Amniotic stem cell (primary cell): ENCODE measurements at regions not wholly inside any gene's neighbourhood (a gene's known extent, or its start where the extent isn't known, plus 50 kb on each side); places are given as distances from the start of the nearest gene placed in this dataset.

Experiments
- DNase-seq: peaks from one replicate; lab custom pipeline; 2025; lab: John Stamatoyannopoulos, UW

DNA sequence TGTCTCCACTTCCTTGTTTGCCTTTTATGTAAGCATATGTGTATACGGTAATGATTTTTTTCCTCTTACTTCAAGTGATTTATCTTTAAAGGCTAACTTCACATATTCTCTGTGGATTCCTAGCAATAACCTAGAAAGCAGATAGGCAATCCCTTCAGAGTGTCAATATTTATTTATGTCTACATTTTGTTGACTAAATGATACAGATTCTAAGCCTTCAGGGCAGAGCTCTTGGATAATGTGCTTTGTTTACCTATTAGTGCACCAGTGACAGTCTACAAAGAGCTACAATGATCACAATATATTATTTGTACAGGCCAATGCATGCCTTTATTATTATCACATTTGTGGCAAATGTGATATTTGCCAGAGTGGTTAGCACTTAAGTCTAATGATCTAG is 406.2 kb downstream of the EFNB2 start:
- no peak for DNase-seq

- DNase-seq: no peak
These were observed 413.2 kb downstream of the EFNB2 start for GRCh38 chr13:106122234-106122633.

- no peak for DNase-seq
These were observed 414.2 kb downstream of the EFNB2 start for GRCh38 chr13:106121173-106121754.

DNA sequence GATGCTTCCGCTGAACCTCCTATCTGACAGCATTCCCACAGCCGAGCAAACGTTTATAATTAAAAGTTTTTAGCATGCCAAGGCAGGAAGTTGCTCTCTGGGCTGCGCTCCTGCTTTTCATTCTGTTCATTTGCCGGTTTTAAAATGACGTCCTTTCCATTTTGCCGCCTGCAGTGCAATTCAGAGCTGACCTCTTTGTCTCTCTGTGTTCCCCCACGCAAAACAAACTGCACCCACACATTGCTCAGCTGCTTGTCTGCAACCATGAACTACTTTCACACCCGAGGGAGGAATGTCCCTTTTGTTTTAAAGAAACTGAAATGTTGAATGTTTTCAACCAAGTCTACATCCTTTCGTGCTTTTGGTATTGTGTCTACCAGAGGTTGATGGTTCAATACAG is 416.5 kb downstream of the EFNB2 start:
- no peak for DNase-seq

- DNase-seq: no peak
These were observed 417.4 kb downstream of the EFNB2 start for GRCh38 chr13:106118050-106118449.

DNA sequence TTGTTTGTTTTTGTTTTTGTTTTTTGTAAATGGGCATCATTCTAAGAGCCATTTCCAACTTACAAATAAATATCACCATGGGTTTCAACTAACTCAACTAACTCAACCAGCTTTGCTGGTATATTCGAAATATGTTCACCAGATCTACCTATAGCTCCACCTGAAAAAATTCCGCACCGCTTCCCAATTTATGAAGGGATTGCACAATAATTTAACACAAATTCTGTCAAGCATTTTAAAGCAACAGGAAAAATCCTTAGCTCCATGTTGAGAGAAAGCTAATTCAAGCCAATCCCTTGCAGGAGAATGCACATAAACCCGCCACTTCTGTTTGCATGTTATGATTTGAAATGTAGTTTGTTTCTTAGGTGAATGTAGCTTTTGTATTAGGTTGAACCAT is 417.8 kb downstream of the EFNB2 start:
- DNase-seq: no peak

DNA sequence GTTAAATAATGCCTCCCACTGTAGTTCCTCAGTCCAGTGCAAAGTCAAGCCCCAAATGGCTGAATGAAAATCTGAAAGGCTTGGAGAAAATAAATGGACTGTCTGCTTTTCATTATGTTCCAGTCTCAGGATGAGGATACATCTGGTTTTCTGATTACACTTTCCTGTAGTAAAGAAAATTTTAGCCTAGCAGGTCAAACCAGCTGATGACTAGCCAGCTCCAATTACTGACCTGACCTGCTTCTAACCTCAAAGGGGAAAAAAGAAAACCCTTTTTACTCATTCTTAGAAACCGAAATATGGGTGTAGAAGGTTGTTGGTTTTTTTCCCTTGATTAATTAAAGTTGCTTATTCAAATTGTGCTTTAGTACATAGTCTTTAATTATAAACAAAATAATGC is 418.4 kb downstream of the EFNB2 start:
- DNase-seq: no peak

DNA sequence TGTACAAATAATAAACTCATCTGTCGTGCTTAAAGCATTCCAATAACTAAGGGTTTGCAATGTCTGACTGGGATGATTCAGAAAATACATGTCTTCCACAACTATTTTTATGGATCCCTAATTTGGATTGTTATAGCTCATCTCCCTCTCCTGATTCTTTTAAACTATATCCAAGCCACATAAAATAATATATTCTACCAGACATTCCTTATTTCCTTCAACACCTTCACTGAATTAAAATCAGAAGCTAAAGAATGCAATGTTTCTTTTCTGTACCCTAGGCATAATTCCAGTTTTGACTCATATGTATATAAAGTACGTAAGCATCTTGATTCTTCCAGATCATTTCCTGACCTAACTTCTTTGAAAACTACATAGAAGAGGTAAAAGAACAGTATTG is 420.4 kb downstream of the EFNB2 start:
- no peak for DNase-seq

DNA sequence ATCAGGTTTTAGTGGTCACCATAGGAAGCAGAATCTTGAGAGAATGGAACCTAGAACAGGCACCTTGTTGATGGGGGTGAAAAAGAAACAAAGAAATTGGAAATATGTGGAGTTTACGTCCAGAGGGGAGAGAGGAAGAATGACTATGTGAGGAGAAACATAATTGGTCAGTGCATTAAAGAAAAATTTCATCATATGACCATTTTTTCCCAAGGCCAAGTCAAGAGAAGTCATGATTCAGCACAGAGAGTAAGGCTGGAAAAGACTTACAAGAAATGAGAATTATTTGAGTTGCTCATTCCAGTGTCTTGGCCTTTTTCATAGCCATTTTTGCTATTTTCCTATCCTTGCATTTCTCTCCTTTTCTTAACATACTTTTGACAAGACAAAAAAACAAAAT is 421.7 kb downstream of the EFNB2 start:
- no peak for DNase-seq

GRCh38 chr13:106112191-106112590 is 423.3 kb downstream of the EFNB2 start:
- DNase-seq: no peak

DNA sequence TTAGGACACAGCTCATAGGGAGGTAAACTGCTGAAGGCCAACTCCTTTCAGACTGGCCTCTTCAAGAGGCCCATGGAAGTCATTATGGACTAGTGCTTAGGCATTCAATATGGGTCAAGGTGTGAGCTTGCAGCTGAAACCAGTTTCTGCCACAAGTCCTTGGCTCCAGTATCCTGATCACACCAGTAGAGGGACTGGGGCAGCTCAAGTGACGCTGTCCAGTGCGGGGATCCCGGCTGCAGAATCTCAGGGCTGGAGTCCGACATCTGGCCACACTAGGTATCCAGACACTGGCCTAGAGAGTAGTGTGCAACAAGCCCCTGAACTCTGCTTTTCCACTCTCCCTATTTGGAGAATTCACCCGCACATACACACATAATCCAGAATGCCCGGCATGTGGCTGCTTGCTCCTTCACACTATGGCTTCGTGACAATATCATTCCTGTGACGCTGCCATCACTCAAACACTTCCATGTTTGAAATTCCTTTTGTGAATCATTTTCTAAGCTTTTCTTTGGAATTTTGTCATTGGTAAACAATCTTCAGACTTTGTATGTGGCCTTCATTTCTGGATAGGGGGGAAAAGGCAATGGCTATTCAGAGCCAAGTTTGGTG is 425.1 kb downstream of the EFNB2 start:
- DNase-seq: no peak

DNA sequence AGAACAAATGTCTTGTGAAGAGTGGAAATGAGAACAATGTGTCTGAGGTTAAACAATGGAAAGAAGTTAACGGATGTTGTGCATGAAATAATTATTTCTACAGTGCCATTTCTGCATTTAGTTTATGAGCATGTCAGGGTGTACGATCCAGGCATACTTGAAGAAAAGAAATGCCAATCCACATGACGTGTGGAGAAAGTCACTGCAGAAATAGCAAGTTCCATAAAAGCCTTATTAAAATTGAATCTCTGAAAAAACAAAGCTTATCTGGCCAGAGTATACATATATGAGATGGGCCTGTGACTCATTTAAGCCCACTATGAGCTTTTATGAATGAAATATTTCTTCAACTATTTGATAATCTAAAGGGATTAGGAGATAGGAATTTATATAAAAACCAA is 426.1 kb downstream of the EFNB2 start:
- DNase-seq: peak; percentile 17

- no peak for DNase-seq
These were observed 427.1 kb downstream of the EFNB2 start for GRCh38 chr13:106108346-106108745.

GRCh38 chr13:106107061-106107460 is 428.4 kb downstream of the EFNB2 start:
- DNase-seq: no peak

- no peak for DNase-seq
These were observed 430.3 kb downstream of the EFNB2 start for GRCh38 chr13:106105153-106105552.

DNA sequence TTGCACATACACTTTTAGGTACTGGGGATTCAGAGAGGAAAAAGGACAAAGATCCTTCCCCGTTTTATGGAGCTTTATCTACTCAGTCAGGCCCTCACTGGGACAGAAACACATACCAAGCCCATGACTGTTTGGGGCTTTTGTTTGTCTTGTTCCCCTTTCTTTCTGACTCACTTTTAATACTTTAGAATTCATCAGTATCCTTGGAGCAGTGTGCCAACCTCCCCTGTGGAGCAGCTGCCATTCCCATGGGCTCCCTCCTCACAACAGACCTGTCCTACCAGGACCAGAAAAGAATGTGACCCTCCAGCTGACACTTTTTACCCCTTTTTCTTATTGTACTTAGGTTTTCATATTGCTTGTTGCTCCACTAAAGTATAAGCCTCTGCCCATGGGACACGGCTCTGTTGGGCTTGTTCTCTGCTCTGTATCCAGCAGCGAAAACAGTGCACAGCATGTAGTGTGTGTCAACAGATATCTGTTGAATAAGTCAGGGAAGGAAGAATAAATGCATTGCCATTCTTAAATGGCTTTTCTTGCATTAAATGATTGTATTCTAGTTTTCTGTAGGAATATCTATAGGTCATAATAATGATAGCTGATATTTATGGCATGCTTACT is 431.1 kb downstream of the EFNB2 start:
- peak; percentile 43 for DNase-seq

DNA sequence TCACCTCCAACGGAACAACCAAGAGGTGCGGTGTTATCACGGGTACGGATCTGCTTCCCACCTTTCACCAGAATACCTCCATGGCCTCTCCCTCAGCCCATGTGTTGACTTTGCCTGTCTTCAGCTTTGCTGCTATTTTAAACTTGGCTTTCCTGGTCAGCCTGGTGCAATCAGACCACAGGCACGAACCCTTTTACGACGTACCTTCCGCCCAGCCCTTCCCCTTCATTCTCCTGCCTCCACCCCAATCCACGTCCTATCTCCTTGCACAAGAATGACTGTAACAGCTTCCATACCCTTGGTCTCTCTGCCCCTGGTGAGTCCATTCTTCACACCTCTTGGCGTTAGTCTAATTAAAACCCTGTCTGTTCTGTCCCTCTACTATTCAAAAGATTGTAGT is 431.7 kb downstream of the EFNB2 start:
- no peak for DNase-seq

DNA sequence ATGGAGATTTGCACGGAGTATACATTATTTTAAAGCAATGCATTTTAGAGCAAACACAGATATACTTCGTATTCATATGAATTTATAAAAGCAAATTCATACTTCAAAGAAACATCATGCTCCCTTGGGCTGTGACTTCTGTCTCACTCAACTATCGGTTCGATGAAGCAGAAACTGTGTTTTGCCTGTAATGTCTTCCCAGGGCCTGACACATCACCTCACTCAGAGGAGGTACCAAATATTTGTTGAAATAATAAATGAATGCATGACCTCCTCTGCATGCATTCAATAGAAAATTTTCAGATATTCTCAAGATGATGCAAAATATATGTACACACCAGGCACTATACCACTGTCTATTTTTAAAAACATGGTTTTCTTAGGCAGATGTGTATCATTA is 432.7 kb downstream of the EFNB2 start:
- DNase-seq: no peak

- DNase-seq: no peak
These were observed 434.3 kb downstream of the EFNB2 start for GRCh38 chr13:106101201-106101600.

DNA sequence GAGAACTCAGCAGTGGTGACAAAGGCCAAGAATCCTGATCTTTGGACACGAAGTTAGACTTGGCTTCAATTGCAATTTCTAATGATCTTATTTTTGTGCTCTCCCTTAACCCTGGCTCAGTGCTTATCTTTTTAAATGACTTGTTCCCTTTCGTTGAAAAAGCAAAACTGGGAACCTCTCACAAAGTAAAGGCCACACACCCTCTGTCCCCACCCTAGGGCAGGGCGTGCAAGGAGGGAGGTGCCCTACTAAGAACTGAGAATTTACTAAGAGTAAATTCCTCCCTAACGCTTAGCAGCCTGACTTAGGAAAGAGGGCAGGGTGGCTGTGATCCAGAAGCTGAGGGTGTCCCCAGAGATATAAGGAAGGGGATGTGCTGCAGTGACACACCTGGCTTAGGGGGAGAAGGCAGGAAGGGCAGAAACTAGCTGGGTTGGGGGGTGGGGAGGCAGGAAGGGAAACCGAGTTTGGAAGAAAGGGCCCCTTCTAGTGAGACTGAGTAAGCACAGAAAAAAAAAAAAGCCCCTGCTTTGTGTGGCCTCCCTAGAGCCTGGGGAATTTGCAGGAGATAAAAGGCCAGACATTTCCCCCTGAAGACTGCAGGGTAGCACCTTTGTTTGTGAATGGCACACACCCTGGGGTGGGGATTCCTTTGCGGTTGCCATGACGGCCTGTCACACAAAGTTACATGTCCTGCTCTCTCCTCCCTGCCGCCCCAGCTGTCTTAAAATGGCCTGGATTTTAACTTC is 435.1 kb downstream of the EFNB2 start:
- DNase-seq: no peak

DNA sequence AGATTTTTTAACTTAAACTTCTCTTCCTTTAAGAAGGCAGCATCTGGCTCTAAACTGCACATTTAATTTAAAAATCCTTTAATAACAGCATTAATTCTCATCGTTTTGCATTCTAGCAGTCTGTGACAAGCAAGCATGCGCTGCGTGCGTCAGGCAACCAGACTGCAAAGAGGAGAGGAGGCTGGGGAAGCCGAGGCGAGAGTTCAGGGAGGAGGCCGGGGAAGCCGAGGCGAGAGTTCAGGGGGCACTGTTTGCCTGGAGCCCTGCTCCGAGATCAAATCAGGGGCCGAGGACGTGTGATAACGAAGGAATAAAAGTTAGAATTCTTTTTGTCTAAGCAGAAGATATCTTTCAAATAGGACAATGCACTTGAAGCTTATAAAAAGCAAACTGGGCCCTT is 435.7 kb downstream of the EFNB2 start:
- no peak for DNase-seq

GRCh38 chr13:106098778-106099177 is 436.7 kb downstream of the EFNB2 start:
- DNase-seq: no peak

DNA sequence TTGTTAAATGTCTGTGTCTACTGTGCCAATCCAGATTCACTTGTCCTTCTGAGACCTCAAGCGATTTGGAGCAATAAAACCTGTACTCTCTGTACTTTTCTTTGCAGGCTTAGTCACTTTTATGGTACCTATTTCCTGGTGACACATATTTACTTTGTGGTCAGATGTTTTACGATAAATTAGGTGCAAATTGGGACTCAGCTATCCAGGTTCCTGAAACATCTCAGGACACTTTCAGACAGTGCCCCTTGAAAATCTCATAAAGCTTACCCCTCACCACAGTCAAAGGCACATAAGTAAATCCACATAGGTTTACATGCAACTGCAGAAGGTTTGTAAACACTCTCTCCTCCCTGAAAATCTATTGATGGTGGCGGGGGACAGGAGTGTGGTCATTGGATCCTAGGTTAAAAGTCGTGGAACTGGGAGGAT is 438.8 kb downstream of the EFNB2 start:
- DNase-seq: no peak
